ENCODE measurements at regions not wholly inside any gene's neighbourhood (a gene's known extent, or its start where the extent isn't known, plus 50 kb on each side); places are given as distances from the start of the nearest gene placed in this dataset.

GRCh38 chr13:40452741-40453334, 213.6 kb downstream of the FOXO1 start:
- H2BK5ac ChIP-seq (ENCODE audit: low read depth, low read length, poor library complexity, severe bottlenecking) = no peak overlapping the region
- H4K8ac ChIP-seq (ENCODE audit: low read length) = no peak overlapping the region
- no peak overlapping the region for H4K91ac ChIP-seq (ENCODE audit: low read length)
- H3K4ac ChIP-seq (ENCODE audit: low read depth in 1 of 2, low read length in 2 of 2) = no peak overlapping the region
- peaks cover 0 to 13% of the 10 kb centered on the region in 2 experiments for H3K27me3 ChIP-seq (ENCODE audit: control insufficient read depth in 1 of 2, insufficient read depth in 1 of 2, low read length in 2 of 2)
- no peak overlapping the region for H3K27ac ChIP-seq (ENCODE audit: low read length, poor library complexity, severe bottlenecking)
- H2AK5ac ChIP-seq (ENCODE audit: low read length, severe bottlenecking) = no peak overlapping the region
- H2AFZ ChIP-seq (ENCODE audit: low read depth, low read length) = no peak overlapping the region
- H2BK15ac ChIP-seq (ENCODE audit: low read depth, poor library complexity, severe bottlenecking) = no peak overlapping the region
- H3K9ac ChIP-seq (ENCODE audit: low read length) = no peak overlapping the region
- 87% methylated on average over 3 of the region's 3 CpGs for WGBS
- H3K23ac ChIP-seq (ENCODE audit: low read length in 2 of 2) = no peak overlapping the region
- peaks cover 3% of the 10 kb centered on the region for H3K4me1 ChIP-seq (ENCODE audit: control insufficient read depth, insufficient read depth, low read depth, low read length)
- H3K79me1 ChIP-seq (replicated peaks; ENCODE audit: low read length, poor library complexity, severe bottlenecking) = no peaks in the 10 kb centered on the region
- H3K9me3 ChIP-seq (ENCODE audit: control insufficient read depth, low read length) = peaks cover 4% of the 10 kb centered on the region
- no peak overlapping the region for H2BK12ac ChIP-seq (ENCODE audit: low read length in 2 of 2)
- no peak overlapping the region for H3K18ac ChIP-seq (ENCODE audit: low read depth in 1 of 2, low read length in 2 of 2)
- H3K36me3 ChIP-seq (ENCODE audit: control insufficient read depth in 1 of 2, insufficient read depth in 2 of 2, low read depth in 1 of 2, low read length in 2 of 2) = no peaks in the 10 kb centered on the region
- no peak overlapping the region for H3K4me3 ChIP-seq (ENCODE audit: insufficient read depth in 1 of 2, low read depth in 1 of 2, low read length in 2 of 2)
- H2BK120ac ChIP-seq (ENCODE audit: low read depth, low read length) = no peak overlapping the region
- no peak for DNase-seq
- no peak overlapping the region for H3K4me2 ChIP-seq (ENCODE audit: low read length, poor library complexity, severe bottlenecking)
- no peak overlapping the region for H3K14ac ChIP-seq (ENCODE audit: low read length in 2 of 2)

GRCh38 chr13:40453351-40454021, 213.0 kb downstream of the FOXO1 start:
- Histone ChIP-seq H3K4ac (ENCODE audit: low read depth in 1 of 2, low read length in 2 of 2) (no peak overlapping the region), H2BK15ac (ENCODE audit: low read depth, poor library complexity, severe bottlenecking) (no peak overlapping the region), H2AK5ac (ENCODE audit: low read length, severe bottlenecking) (no peak overlapping the region), H3K23ac (ENCODE audit: low read length in 2 of 2) (no peak overlapping the region), H3K9me3 (ENCODE audit: control insufficient read depth, low read length) (peaks cover 4% of the 10 kb centered on the region), H3K27me3 (ENCODE audit: control insufficient read depth in 1 of 2, insufficient read depth in 1 of 2, low read length in 2 of 2) (peaks cover 0 to 17% of the 10 kb centered on the region in 2 experiments), H3K4me2 (ENCODE audit: low read length, poor library complexity, severe bottlenecking) (no peak overlapping the region), H3K36me3 (ENCODE audit: control insufficient read depth in 1 of 2, insufficient read depth in 2 of 2, low read depth in 1 of 2, low read length in 2 of 2) (no peaks in the 10 kb centered on the region), H4K91ac (ENCODE audit: low read length) (no peak overlapping the region), H3K4me1 (ENCODE audit: control insufficient read depth, insufficient read depth, low read depth, low read length) (peaks cover 3% of the 10 kb centered on the region), H2BK120ac (ENCODE audit: low read depth, low read length) (no peak overlapping the region), H3K9ac (ENCODE audit: low read length) (no peak overlapping the region), H3K14ac (ENCODE audit: low read length in 2 of 2) (no peak overlapping the region), H2AFZ (ENCODE audit: low read depth, low read length) (no peak overlapping the region), H3K18ac (ENCODE audit: low read depth in 1 of 2, low read length in 2 of 2) (no peak overlapping the region), H4K8ac (ENCODE audit: low read length) (no peak overlapping the region), H2BK5ac (ENCODE audit: low read depth, low read length, poor library complexity, severe bottlenecking) (no peak overlapping the region), H3K27ac (ENCODE audit: low read length, poor library complexity, severe bottlenecking) (no peak overlapping the region), H2BK12ac (ENCODE audit: low read length in 2 of 2) (no peak overlapping the region), H3K79me1 (replicated peaks; ENCODE audit: low read length, poor library complexity, severe bottlenecking) (no peaks in the 10 kb centered on the region), H3K4me3 (ENCODE audit: insufficient read depth in 1 of 2, low read depth in 1 of 2, low read length in 2 of 2) (no peak overlapping the region)
- WGBS = 96% methylated on average over 5 of the region's 6 CpGs
- DNase-seq = no peak

- Histone ChIP-seq H2BK120ac (ENCODE audit: low read depth, low read length) (no peak overlapping the region), H2BK15ac (ENCODE audit: low read depth, poor library complexity, severe bottlenecking) (no peak overlapping the region)
- 61% methylated on average over 3 of the region's 3 CpGs for WGBS
Measured at GRCh38 chr13:40456397-40456953, 210.0 kb downstream of the FOXO1 start.

GRCh38 chr13:40456979-40457553, 209.4 kb downstream of the FOXO1 start:
- Histone ChIP-seq H3K4me3 (ENCODE audit: insufficient read depth in 1 of 2, low read depth in 1 of 2, low read length in 2 of 2) (no peak overlapping the region), H4K91ac (ENCODE audit: low read length) (no peak overlapping the region), H3K79me1 (replicated peaks; ENCODE audit: low read length, poor library complexity, severe bottlenecking) (no peaks in the 10 kb centered on the region), H3K23ac (ENCODE audit: low read length in 2 of 2) (no peak overlapping the region), H2BK15ac (ENCODE audit: low read depth, poor library complexity, severe bottlenecking) (no peak overlapping the region), H3K18ac (ENCODE audit: low read depth in 1 of 2, low read length in 2 of 2) (no peak overlapping the region), H3K36me3 (ENCODE audit: control insufficient read depth in 1 of 2, insufficient read depth in 2 of 2, low read depth in 1 of 2, low read length in 2 of 2) (no peaks in the 10 kb centered on the region), H3K27ac (ENCODE audit: low read length, poor library complexity, severe bottlenecking) (no peak overlapping the region), H3K4ac (ENCODE audit: low read depth in 1 of 2, low read length in 2 of 2) (no peak overlapping the region), H3K9me3 (ENCODE audit: control insufficient read depth, low read length) (no peaks in the 10 kb centered on the region), H2AK5ac (ENCODE audit: low read length, severe bottlenecking) (no peak overlapping the region), H2BK120ac (ENCODE audit: low read depth, low read length) (no peak overlapping the region), H3K4me1 (ENCODE audit: control insufficient read depth, insufficient read depth, low read depth, low read length) (peaks cover 3% of the 10 kb centered on the region), H4K8ac (ENCODE audit: low read length) (no peak overlapping the region), H2BK5ac (ENCODE audit: low read depth, low read length, poor library complexity, severe bottlenecking) (no peak overlapping the region), H2AFZ (ENCODE audit: low read depth, low read length) (no peak overlapping the region), H3K9ac (ENCODE audit: low read length) (no peak overlapping the region), H3K4me2 (ENCODE audit: low read length, poor library complexity, severe bottlenecking) (no peak overlapping the region), H3K27me3 (ENCODE audit: control insufficient read depth in 1 of 2, insufficient read depth in 1 of 2, low read length in 2 of 2) (peaks cover 0 to 17% of the 10 kb centered on the region in 2 experiments), H3K14ac (ENCODE audit: low read length in 2 of 2) (no peak overlapping the region), H2BK12ac (ENCODE audit: low read length in 2 of 2) (no peak overlapping the region)
- 61% methylated on average over 8 of the region's 8 CpGs for WGBS
- DNase-seq = no peak

More at GRCh38 chr13:40456397-40456953, 210.0 kb downstream of the FOXO1 start:
- no peak overlapping the region for H3K4ac ChIP-seq (ENCODE audit: low read depth in 1 of 2, low read length in 2 of 2)
- no peak overlapping the region for H2AK5ac ChIP-seq (ENCODE audit: low read length, severe bottlenecking)
- no peak overlapping the region for H3K18ac ChIP-seq (ENCODE audit: low read depth in 1 of 2, low read length in 2 of 2)
- no peaks in the 10 kb centered on the region for H3K9me3 ChIP-seq (ENCODE audit: control insufficient read depth, low read length)
- peaks cover 0 to 17% of the 10 kb centered on the region in 2 experiments for H3K27me3 ChIP-seq (ENCODE audit: control insufficient read depth in 1 of 2, insufficient read depth in 1 of 2, low read length in 2 of 2)
- H3K36me3 ChIP-seq (ENCODE audit: control insufficient read depth in 1 of 2, insufficient read depth in 2 of 2, low read depth in 1 of 2, low read length in 2 of 2) = no peaks in the 10 kb centered on the region
- no peak overlapping the region for H2BK5ac ChIP-seq (ENCODE audit: low read depth, low read length, poor library complexity, severe bottlenecking)
- no peak overlapping the region for H2AFZ ChIP-seq (ENCODE audit: low read depth, low read length)
- no peaks in the 10 kb centered on the region for H3K79me1 ChIP-seq (replicated peaks; ENCODE audit: low read length, poor library complexity, severe bottlenecking)
- H3K27ac ChIP-seq (ENCODE audit: low read length, poor library complexity, severe bottlenecking) = no peak overlapping the region
- H2BK12ac ChIP-seq (ENCODE audit: low read length in 2 of 2) = no peak overlapping the region
- no peak overlapping the region for H3K4me2 ChIP-seq (ENCODE audit: low read length, poor library complexity, severe bottlenecking)
- DNase-seq = no peak
- H3K4me1 ChIP-seq (ENCODE audit: control insufficient read depth, insufficient read depth, low read depth, low read length) = peaks cover 3% of the 10 kb centered on the region
- no peak overlapping the region for H3K4me3 ChIP-seq (ENCODE audit: insufficient read depth in 1 of 2, low read depth in 1 of 2, low read length in 2 of 2)
- no peak overlapping the region for H3K14ac ChIP-seq (ENCODE audit: low read length in 2 of 2)
- H3K9ac ChIP-seq (ENCODE audit: low read length) = no peak overlapping the region
- H3K23ac ChIP-seq (ENCODE audit: low read length in 2 of 2) = no peak overlapping the region
- no peak overlapping the region for H4K91ac ChIP-seq (ENCODE audit: low read length)
- no peak overlapping the region for H4K8ac ChIP-seq (ENCODE audit: low read length)
